UCSD-AML1 (cell line): ENCODE measurements at regions not wholly inside any gene's neighbourhood (a gene's known extent, or its start where the extent isn't known, plus 50 kb on each side); places are given as distances from the start of the nearest gene placed in this dataset.

ENCODE experiments used
- DNase-seq: peaks from one replicate; lab custom pipeline; 2025; ENCODE audit not compliant: unreplicated experiment; lab: John Stamatoyannopoulos, UW

DNA sequence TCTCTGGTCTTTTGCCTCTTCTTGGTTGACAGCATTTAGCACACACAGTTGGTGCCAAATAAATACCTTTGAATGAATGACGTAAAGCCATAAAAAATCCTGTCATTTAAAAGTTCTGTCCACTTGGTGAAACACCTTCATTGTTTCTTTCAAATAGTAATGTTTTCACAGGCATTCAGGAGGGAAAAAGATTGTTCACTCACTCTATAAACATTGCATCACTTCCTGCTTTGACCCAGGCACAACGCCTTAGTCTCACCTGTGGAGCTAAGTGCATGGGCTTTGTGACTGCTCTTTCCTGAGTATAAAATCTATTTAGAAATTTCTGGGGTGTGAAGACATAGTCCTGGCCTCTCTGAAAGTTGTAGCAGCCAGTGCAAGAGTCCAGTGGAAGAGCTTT lies 88.9 kb upstream of the CXCL14 start:
- no peak for DNase-seq

DNA sequence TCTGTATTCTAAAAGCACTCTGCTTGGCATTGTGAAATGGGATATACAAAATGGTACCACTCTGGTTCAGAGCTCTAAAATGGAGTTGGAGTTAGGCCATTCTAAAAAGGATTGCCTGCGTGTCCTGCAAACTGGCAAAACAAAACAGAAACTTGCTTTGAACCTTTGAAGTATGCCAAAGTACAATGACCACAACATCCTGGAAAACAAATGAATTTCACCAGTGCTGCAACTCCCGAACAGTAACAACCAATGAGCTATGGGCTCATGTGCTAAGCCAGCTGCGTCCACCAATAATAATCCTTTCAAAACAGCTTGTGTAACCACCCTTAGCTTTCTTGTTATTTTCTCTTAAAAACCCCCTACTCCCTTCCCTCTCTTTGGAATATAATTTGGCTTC lies 88.4 kb upstream of the CXCL14 start:
- no peak for DNase-seq

GRCh38 chr5:135662683-135663082 lies 83.9 kb upstream of the CXCL14 start:
- no peak for DNase-seq

DNA sequence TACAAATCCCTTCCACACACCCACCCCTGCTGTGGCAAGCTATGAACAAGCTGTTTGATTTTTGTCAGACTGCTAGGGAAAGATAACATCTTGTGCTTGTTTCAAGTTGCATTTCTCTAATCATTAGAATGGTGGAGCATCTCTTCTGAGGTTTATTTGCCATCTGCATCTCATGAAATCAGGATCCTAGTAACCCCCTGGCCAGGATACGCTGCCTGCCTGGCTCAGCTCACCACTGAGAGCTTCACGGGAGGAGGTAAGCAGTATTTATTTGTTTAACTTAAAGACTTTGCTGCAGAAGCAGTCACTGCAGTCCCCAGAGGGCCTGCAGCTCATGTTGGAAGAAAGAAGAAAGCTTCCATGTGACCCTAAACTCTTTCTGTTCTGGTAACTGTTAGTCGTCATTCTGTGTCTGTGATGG lies 83.3 kb upstream of the CXCL14 start:
- DNase-seq = no peak

GRCh38 chr5:135660826-135661575 lies 82.2 kb upstream of the CXCL14 start:
- DNase-seq = peak; percentile 49

- no peak for DNase-seq
Measured at GRCh38 chr5:135657536-135658305, 78.9 kb upstream of the CXCL14 start.

DNA sequence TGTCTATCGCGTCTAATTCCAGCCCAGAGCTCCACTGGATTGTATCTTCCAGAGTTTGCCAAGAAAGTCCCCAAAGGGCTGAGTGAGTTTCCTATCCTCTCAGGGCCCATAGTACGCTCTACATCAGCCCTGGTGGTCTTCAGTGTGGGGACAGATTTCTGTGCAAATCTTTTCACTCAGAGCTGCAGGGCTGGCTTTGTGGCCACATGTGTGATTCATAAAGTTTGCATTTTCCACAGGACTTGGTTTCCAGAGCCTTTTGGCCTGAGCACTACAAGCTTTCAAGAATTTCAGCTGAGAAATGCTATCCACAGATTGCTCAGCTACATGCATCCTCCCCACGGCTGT lies 76.7 kb upstream of the CXCL14 start:
- DNase-seq = no peak

DNA sequence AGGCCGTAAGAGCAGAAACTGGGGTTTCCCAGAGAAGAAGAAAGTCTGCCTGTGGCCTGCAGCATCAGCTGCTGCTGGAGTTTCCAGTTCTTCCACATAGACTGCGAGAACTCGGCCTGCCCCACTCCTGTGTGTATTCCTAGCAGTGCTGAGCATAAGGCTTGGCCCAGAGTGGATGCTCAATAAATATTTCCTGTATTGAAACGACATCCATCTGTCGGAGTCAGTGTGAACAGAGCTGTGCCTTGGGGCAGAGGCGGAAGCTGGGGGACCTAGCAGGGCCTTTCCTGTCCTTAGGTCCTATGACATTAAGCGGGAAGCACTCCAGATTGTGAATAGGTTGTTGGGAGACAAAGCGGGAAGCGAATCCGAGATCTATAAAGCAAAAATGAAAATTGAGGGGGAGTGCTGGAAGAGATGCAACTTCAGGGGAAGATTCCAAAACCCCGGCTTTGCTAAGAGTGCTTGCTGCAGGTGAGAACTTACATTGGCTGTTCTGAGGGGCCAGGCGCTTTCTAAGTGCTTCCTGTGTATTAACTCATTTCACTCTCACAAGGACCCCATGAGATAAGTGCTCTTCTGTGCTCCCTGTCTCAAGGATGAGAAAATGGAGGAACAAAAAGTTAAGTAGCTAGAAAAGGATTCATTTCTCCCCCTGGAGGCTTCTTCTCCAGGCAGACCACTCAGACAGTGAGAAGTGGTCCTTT lies 76.1 kb upstream of the CXCL14 start:
- DNase-seq = no peak

GRCh38 chr5:135651156-135651555 lies 72.4 kb upstream of the CXCL14 start:
- no peak for DNase-seq

DNA sequence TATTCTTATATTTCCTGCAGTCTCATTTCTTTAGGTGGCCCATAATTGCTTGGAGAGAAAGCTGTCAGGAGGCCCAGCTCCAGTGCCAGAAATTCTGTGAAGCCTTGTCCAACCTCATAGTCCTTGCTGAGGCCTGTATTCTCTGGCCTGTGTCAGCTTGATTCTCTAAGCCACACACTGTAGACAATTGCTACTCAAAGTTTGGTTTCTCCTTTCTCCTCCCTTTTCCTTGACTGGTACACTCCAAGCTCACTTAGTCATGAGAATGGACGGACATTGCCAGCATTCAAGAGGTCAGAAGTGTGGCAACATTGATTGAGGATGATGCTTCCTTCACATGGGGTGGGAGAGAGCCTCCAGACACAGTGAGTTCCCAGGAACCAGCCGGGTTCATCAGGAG lies 71.3 kb upstream of the CXCL14 start:
- DNase-seq = no peak

GRCh38 chr5:135649435-135649834 lies 70.6 kb upstream of the CXCL14 start:
- no peak for DNase-seq

DNA sequence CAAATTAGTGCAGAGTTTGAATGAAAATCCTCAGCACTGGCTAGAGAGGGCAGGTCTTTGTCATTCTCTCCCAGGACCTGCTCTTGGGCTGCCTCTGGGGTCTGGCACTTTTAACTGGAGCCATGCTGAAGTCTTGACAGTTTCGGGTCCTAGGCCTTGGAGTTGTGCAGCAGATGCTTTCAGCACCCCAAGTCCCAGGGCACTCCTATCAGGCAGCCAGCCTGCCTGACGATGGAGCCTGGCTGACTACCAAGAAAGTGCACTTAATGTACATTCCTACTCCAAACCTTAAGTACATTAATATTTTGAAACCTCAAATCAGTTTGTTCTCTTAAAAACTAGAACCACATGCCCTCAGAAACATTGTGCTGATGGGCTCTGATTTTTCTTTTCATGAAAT lies 69.3 kb upstream of the CXCL14 start:
- no peak for DNase-seq

DNA sequence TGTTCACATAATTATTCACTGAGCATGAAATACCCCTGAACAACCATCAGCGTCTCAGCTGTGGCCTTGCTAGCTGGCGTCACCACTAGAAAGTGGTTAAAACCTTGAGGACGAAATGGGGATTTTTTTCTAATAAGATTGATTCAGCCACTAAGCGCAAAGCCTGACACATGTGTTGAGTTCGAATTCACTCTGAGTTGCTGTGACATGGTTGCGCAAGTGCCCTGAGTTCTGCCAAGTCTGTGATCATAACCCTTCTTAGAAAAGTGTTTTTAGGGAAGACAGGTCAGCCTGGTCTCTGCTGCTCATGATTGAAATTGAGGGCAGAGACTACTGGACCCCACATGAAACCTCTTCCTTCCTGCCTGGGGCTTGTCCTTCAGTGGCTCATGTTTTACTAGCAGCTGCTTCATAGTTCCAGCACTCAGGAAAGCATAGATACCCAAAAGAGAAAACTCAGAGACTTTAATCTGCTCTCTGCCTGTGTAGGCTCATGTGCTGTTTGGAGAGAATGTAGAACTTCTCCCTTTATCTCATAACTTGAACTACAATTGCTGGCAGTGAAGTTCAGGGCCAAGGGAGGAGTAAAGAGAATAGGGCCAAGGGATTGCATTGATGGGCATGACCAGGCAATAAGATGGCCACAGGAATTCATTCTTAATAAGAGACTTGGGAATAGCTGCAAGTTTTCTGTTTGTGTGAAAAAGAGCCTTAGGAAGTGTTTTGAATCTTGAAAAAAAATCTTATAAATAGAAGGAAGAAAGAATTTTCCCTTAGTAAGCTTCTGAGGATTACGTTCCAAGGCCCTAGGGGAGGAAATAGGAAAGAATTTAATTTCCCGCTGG lies 66.8 kb upstream of the CXCL14 start:
- no peak for DNase-seq

DNA sequence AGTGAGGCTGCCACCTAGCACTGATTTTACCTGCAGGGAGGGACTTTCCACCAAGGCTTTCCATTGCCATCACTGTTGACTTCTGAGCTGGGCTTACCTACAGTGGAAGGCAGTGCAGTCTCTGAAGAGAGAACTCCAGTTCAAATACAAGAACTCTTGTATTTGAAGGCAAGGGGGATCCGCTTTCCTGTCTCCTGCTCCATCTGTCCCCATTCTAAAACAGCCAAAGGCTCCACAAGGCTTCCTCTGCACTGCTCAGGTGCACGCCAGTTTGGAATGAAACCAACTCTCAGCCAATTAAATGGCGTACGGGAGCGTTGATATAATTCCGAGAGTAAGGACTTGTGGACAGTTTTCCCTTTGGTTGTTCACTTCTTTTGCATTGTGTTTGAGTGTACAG lies 66.0 kb upstream of the CXCL14 start:
- no peak for DNase-seq

GRCh38 chr5:135643881-135644766 lies 65.3 kb upstream of the CXCL14 start:
- no peak for DNase-seq

DNA sequence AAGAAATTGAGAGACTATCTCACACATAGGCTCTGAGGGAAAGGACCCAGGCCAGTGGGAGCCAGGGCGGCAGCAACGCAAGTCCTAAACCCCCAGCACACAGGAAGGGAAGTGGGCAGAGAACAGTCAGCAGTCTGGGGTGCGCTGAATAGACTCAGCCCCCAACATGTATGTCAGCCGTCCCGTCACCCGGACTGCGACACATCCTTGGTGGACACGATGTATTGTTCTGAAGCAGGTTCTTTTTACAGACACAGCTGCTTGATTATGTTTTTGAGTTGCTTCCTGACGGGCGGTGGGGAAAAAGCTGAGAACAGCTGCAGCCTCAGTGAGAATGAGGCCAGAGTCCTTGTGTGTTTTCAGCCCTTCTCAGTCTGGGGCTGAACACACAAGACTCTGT lies 64.1 kb upstream of the CXCL14 start:
- DNase-seq = no peak

- DNase-seq = no peak
Measured at GRCh38 chr5:135642488-135642870, 63.7 kb upstream of the CXCL14 start.

DNA sequence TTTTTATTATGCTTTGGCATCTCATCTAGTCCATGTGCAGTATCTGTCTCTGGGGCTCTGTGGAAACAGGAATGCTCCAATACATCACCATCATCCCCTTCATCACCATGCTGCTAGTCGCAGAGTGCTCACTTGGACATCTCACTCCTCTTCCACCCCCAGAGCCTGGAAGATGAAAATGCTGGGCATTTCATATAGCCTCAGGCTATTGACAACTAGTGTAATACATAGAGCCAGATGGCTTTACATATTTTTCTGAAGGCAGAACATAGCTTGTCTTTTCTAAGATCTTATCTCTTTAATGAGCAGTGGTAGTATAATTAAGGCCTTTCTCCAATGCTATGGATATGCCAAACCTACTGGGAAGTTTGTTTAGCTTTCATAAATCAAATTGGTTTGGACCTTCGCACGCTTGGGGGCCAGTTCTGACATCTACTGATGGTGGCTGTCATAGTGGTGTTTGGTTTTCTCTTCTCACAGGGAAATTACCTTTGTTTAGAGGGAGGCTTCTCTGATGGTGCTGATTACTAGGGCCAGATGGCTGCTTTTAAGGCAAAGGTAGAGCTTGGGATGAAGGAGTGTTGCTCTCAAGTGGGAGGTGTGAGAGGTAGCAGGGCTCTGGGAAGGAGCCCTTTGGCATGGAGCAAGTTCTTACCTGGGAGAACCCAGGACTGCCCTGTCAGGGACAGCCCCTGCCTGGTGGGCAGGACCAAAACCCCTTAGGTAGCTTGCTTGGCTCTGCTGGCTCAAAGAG lies 63.1 kb upstream of the CXCL14 start:
- no peak for DNase-seq

DNA sequence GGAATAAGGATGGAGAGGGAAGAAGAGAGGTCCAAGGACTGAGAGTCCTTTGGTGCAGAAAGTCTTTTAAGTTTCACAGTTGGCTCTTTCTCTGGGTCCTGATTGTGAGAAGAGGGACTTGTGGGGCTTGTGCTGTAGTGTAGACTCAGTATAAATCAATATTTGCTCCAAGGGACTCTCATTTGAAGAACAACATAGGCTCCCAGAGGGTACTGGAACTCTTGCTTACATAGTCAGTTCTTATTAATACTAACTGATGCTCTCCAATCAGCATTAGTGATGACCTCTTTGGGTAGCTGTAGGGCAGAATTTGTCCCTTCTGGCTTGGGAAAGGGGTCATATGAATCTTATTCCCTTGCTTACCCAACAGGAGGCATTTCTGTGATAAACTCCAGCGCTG lies 62.5 kb upstream of the CXCL14 start:
- no peak for DNase-seq

DNA sequence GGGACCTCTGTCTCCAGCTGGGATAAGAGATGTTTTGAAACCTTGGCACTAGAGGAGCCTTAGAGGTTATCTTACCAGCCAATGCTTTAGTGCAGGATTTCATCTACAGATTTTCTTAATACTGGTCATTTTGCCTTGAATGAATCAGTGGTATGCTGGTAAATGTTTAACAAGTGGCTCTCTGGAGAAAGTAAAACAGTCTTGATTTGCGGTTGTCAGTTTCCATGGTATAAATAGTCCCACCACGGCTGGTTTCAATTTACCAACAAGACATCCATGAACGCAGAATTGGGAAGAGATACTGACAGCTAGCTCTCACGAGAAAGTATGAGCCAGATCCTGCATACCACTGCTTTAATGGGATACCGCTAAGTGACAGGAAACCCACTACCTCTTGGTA lies 56.7 kb upstream of the CXCL14 start:
- no peak for DNase-seq
